ENCODE measurements at regions not wholly inside any gene's neighbourhood (a gene's known extent, or its start where the extent isn't known, plus 50 kb on each side); places are given as distances from the start of the nearest gene placed in this dataset.

DNA sequence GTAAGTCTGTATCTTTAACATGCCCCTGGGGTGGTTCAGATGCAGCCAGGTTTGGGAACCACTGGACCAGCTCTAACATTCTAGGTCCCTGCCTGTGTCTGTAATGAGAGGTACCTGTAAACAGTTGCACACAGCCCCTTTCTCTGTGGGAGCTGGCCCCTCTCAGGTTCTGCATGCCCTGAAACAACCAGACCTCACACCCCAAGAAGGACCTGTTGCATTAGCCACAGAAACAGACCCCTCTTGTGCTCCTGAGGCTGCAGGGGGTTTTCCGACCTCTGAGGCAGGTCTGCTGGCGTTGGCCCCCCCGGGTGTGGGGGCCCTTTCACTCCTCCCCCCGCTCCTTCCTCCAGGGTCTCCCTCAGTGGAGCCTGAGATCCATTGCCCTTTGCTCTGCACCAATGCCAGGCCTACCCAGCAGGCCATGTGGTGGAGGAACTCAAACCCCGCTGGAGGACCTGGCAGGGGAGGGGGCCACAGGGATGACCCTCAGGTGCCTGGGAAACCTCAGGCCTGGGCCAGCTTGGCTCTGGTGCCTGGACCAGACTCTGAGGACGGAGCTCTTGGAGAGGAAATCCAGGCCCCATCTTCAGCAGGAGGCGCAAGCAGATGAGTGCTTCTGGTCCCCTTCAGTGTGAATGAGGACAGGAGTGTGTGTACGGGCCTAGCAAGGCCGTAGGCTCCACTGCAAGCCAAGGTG is 61.4 kb upstream of the PJA1 start:
- no peak for DNase-seq (ENCODE audit: low read depth in 3 of 3)

DNA sequence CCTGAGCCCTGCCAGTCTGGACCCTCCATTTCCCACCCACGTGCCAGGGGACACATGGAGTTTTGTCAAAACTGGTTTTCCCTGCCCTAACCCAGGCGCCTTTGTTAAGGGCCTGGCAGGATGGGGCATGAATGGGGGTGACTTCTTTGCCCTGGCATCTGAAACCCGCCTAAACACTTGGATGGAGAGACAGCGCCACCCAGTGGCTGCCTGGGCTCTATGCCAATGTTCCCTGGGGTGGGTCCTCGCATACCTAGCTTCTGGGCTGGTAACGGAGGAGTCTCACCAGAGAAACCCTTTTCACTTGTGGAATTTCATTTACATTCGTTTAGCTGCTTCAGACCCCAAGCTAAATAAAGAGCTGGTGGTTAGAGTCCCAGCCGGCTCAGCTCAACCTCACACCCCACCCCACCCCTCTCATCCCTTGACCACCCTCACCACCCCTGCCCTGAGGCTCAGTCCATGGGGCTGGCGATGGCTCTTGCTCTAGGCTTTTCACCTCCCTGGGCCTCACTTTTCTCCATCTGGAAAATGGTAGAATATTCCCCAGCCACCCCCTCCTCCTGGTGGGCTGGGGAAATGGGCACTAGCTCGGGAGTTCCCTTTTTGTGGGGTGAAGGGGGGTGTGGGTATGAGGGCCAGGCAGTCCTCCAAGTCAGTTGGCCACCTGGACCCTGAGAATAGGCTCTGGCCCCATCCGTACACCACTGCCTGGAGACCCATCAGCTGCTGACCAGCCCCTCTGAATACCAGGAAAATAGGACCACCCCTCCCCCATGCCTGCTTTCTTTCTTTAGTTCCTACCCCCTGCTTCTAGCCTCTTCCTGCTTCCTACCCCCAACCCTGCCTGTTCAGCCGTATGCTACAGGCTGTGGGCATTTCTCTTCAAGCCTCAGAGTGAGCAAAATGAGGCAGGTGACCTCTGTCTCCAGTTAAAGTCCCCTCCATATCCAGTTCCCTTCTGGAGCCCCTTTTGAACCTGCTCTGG is 57.1 kb upstream of the PJA1 start:
- peak; percentile 43 to 53 (median 51) for DNase-seq (ENCODE audit: low read depth in 3 of 3)

DNA sequence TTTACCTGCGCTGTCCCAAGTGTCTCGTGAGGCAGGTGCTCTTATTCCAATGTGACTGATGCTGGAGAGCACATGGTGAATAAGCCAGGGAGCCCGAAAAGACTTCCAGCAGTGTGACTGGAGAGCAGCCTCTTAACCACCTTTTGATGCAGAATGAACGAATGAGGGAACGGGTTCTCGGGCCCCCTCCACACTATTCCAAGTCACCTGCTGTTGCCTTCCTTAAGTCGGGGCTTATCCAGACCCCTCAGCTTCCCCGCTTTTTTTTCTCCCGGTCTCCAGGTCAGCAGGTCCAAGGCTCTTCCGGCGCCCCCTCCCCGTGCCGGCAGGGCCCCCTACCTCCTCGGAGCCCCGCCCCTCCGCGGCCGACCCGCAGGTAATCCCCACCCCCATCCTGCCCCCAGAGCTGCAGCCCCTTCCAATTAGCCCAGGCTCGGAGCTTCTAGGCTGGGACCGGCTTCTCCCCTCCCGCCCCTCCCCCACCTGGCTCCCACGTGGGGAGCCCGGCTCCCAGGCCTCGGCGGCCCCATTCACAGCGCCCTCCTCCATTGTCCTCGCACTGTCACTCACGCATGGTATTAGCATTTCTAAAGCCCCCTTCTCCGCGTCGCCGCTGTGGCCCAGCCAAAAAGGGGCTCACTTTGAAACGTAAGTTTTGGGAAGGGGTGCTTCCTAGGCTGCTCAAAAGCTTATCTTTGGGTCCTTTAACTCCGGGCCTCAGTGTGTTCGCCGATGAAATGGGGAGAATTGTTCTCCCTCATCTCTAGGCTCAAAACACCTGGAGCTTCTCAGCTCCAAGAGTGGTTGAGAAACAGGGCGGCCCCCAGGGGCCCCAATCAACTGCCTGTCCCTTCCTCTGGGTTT is 56.2 kb upstream of the PJA1 start:
- peak in 1 of 3 experiments; percentile 1 for DNase-seq (ENCODE audit: low read depth in 3 of 3)

DNA sequence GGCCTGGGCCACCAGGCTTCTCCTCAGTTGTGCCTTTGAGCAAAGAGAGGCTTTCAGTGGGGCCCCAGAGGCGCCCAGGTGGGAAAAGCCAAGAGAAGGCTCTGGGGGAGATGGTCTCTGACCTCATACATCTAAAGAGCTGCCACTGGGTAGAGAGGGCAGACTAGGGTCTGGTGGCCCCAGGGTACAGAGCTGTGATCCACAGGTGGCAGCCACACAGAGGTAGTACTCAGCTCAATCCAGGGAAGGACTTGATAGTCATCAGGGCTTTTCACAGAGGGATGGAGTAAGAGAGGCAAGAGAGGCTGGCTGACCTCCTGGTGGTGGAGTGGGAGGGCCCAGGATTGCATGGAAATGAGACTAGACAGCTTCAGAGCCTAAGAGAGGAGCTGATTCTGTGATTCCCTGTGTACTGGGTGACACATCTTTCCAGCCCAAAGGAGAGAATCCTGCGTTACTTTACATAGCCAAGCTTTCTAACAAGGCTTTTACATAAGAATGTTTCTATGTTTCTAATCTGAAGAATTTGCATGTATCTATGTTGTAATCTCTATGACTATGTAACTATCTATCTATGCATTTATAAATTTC is 53.2 kb upstream of the PJA1 start:
- no peak for DNase-seq (ENCODE audit: low read depth in 3 of 3)

DNA sequence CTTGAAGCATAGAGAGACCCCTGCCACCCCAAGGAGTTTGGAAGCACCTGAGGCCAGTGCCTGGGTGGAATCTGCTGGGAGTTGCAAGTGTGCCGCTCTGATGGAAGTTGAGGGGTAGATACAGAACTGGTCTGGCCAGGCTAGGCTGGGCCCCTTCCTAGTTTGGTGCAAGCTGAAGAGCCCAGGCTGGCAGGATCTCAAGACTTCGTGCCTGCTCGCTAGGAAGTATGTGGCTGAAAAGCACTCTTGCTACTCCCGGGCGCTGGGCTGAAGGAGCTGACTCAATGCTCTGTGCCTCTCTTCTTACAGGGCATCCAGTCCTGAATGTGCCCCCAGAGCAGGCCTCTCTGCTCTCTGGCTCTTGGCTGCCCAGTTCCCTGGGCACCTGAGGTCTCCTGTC is 51.7 kb upstream of the PJA1 start:
- DNase-seq (ENCODE audit: low read depth in 3 of 3): no peak

DNA sequence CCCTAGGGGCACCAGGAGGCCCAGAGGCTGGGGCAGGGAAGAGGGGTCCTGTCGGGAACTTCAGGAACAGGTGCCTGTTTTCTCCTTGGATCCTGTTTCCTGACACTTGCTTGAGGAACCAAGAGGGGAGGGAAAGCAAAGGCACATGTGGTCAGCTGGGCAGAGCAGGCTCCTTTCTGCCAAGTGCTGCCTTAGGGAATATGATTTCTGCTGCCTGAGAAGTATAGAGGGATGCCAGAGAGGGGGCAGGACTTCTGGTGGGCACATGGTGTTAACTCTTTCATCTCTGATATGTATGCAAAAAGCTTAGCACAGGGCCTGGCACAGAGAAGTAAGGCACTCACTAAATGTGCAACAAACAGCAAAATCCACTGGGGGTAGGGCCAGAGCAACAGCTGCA is 51.2 kb upstream of the PJA1 start:
- no peak for DNase-seq (ENCODE audit: low read depth in 3 of 3)

DNA sequence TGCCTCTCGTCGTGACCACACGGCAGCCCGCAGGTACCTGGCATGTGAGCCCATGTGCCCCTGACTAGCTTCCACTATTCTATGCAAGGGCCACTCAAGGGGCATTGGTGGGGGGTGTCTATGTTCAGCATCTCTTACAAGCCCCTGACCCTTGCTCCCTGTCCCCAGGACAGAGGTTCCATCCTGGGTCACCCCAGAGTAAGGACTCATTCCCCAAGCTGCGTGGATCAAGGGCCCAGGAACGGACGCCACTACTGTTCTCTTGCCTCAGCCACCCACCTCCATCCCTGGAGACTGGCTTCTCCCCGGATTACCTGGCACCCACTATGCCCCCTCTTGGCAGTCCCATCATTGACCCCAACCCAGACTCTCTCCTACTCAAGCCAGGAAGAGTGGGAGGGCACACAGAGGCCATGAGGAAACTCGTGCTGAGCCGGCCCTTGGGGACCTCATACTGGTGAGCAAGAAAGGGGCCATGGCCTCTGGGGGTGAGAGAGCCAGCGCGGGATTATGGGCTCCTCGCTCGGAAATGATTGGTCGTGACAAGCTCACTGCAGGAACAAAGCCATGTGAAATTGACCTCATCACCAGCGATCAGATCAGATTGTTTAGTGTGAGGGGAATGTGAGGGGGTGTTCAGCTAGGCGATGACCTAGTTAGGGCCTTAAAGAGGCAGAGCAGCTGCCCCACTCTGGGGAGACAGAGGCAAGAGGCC is 50.1 kb upstream of the PJA1 start:
- no peak for DNase-seq (ENCODE audit: low read depth in 3 of 3)

All from stimulated activated CD4-positive, alpha-beta T cell treated with anti-CD3 and anti-CD28 coated beads, TNF-alpha, amount 100 ng/mL, for 4 hours (primary cell).